Endothelial cell of umbilical vein (primary cell): ENCODE measurements at regions not wholly inside any gene's neighbourhood (a gene's known extent, or its start where the extent isn't known, plus 50 kb on each side); places are given as distances from the start of the nearest gene placed in this dataset.

Experiments
- BruUV-seq: library from RNA; stranded (reverse); fragments of 400-500 nt; replicated peaks from 2 replicates; lab custom pipeline; 2021; lab: Mats Ljungman, UMichigan
- CTCF ChIA-PET: fragments of 300-600, 350-600 bp; sonication (Branson Sonifier 250); formaldehyde crosslinking; loops from one replicate; lab custom pipeline; 2021; ENCODE audit warnings: antibody characterized with exemption, inconsistent platforms; lab: Charles Lee
- POLR2A ChIA-PET: fragments of 300-600, 350-600 bp; sonication (Branson Sonifier 250); formaldehyde crosslinking; loops from one replicate; lab custom pipeline; 2021; ENCODE audit warnings: antibody characterized with exemption, inconsistent platforms; lab: Charles Lee
- DNase-seq: peaks from one replicate; pipeline ENCODE4 v3.0.0-alpha.2; 2011; ENCODE audit warnings: low read depth, low spot score
- FAIRE-seq: peaks from 2 replicates; lab custom pipeline; 2011; peaks lifted over from hg19 to GRCh38; lab: Jason Lieb, UNC
- H2AFZ ChIP-seq: 2 replicates; pipeline ENCODE4 v1.6.0; 2012; ENCODE audit warnings: low read depth, low read length, control low read depth, inconsistent platforms
- H3K27ac ChIP-seq: 2 replicates; pipeline ENCODE4 v1.5.1; 2011; ENCODE audit warnings: low read depth, mild to moderate bottlenecking, control low read depth, low read length, moderate library complexity; ENCODE audit not compliant: insufficient read depth
- H3K27me3 ChIP-seq, 2 experiments: 2 replicates each; pipeline versions ENCODE4 v1.6.0 to v1.6.1; 2011; ENCODE audit warnings: low read length in 2 of 2, mixed read lengths in 1 of 2; ENCODE audit not compliant: control insufficient read depth in 2 of 2, insufficient read depth in 2 of 2
- H3K36me3 ChIP-seq, 2 experiments: 2 replicates in 1 of 2; 3 replicates in 1 of 2; pipeline ENCODE4 v1.5.1; 2011; ENCODE audit warnings: low read length in 2 of 2, mild to moderate bottlenecking in 1 of 2, moderate library complexity in 1 of 2; ENCODE audit not compliant: control insufficient read depth in 2 of 2, insufficient read depth in 2 of 2; ENCODE audit errors: extremely low read depth in 1 of 2
- H3K4me1 ChIP-seq: 3 replicates; pipeline ENCODE4 v1.5.1; 2011; ENCODE audit warnings: mild to moderate bottlenecking, low read length; ENCODE audit not compliant: control insufficient read depth, insufficient read depth; ENCODE audit errors: extremely low read depth
- H3K4me2 ChIP-seq: 2 replicates; pipeline ENCODE4 v1.6.1; 2011; ENCODE audit warnings: low read length, control low read depth, mixed read lengths; ENCODE audit not compliant: insufficient read depth
- H3K4me3 ChIP-seq, 3 experiments: fragments of 200-600 bp in 1 of 3; sonication (generic), shearing (Covaris generic) in 1 of 3; replicated peaks in 1 of 3; 2 replicates each; pipeline ENCODE4 v1.5.1; 2011 to 2016; ENCODE audit warnings: control low read depth in 3 of 3, low read length in 3 of 3, mild to moderate bottlenecking in 2 of 3, inconsistent platforms in 1 of 3, low read depth in 1 of 3, moderate library complexity in 1 of 3; ENCODE audit not compliant: insufficient read depth in 1 of 3
- H3K79me2 ChIP-seq: 2 replicates; pipeline ENCODE4 v1.6.0; 2012; ENCODE audit warnings: low read length, inconsistent platforms; ENCODE audit not compliant: control insufficient read depth, insufficient read depth
- H3K9ac ChIP-seq: replicated peaks from 2 replicates; pipeline ENCODE3; 2011; ENCODE audit warnings: low read length, control low read depth; ENCODE audit not compliant: insufficient read depth; ENCODE audit errors: extremely low read depth
- H3K9me1 ChIP-seq: replicated peaks from 3 replicates; pipeline ENCODE4 v1.6.0; 2011; ENCODE audit warnings: mild to moderate bottlenecking, low read length; ENCODE audit not compliant: control insufficient read depth, insufficient read depth; ENCODE audit errors: extremely low read depth
- H3K9me3 ChIP-seq: replicated peaks from 2 replicates; pipeline ENCODE4 v1.5.1; 2012; ENCODE audit warnings: low read length, inconsistent platforms; ENCODE audit not compliant: control insufficient read depth, insufficient read depth
- H4K20me1 ChIP-seq: replicated peaks from 2 replicates; pipeline ENCODE3; 2011; ENCODE audit warnings: mild to moderate bottlenecking, low read length; ENCODE audit not compliant: control insufficient read depth, insufficient read depth; ENCODE audit errors: extremely low read depth
- CTCF ChIP-seq, 2 donors: IDR thresholded peaks; 1 replicate in 1 of 2; 2 replicates in 1 of 2; pipeline ENCODE4 v1.5.1; 2011; ENCODE audit warnings: low read length in 2 of 2, mild to moderate bottlenecking in 2 of 2, moderate library complexity in 2 of 2, control low read depth in 1 of 2, inconsistent platforms in 1 of 2, low read depth in 1 of 2; ENCODE audit not compliant: insufficient read depth in 1 of 2; ENCODE audit errors: extremely low read depth in 1 of 2
- EZH2 ChIP-seq: IDR thresholded peaks from 2 replicates; pipeline ENCODE4 v1.6.1; 2012; ENCODE audit warnings: borderline replicate concordance, low read depth, mild to moderate bottlenecking, moderate library complexity, low read length, inconsistent platforms; ENCODE audit not compliant: severe bottlenecking
- FOS ChIP-seq: IDR thresholded peaks from 2 replicates; pipeline ENCODE4 v1.6.1; 2011; ENCODE audit warnings: mild to moderate bottlenecking, low read length, moderate library complexity, borderline replicate concordance; ENCODE audit not compliant: insufficient read depth
- GATA2 ChIP-seq: IDR thresholded peaks from 2 replicates; pipeline ENCODE4 v1.7.0; 2011; ENCODE audit warnings: low read depth, mild to moderate bottlenecking, moderate library complexity, mixed read lengths, low read length; ENCODE audit not compliant: insufficient read length, insufficient read depth
- JUN ChIP-seq: IDR thresholded peaks from 2 replicates; pipeline ENCODE4 v1.6.1; 2011; ENCODE audit warnings: borderline replicate concordance, low read depth; ENCODE audit not compliant: insufficient read length, insufficient read depth
- MAX ChIP-seq: IDR thresholded peaks from 2 replicates; pipeline ENCODE4 v1.6.1; 2011; ENCODE audit not compliant: insufficient read depth, insufficient read length
- MYC ChIP-seq: IDR thresholded peaks from one replicate; pipeline ENCODE4 v1.6.1; 2011; ENCODE audit warnings: mild to moderate bottlenecking, low read depth, low read length
- POLR2A ChIP-seq: IDR thresholded peaks from 2 replicates; pipeline ENCODE4 v1.6.1; 2012; ENCODE audit warnings: low read depth, mild to moderate bottlenecking, control low read depth, low read length
- POLR2AphosphoS5 ChIP-seq: IDR thresholded peaks from 2 replicates; pipeline ENCODE4 v1.6.1; 2012; ENCODE audit warnings: low read depth, mild to moderate bottlenecking, control low read depth, low read length, moderate library complexity; ENCODE audit not compliant: insufficient read depth
- dilution Hi-C: fragments of 300-500 bp; cut with MboI; formaldehyde crosslinking; loops from one replicate; pipeline ENCODE4 v1.15.0; 2019; ENCODE audit warnings: low sequenced_read_pairs; ENCODE audit not compliant: extremely low pct_ligation_motif_present
- intact Hi-C: fragments of 100-400 bp; cut with micrococcal nuclease; formaldehyde crosslinking; loops from one replicate; pipeline ENCODE4 v1.10.0; 2022

GRCh38 chr2:147051248-147051647 is 793.6 kb upstream of the ACVR2A start:
- Histone ChIP-seq H3K27ac (no peak overlapping the region), H3K27me3 (no peaks in the 10 kb centered on the region), H3K9ac (no peak overlapping the region), H3K79me2 (no peaks in the 10 kb centered on the region), H4K20me1 (no peaks in the 10 kb centered on the region), H3K9me1 (no peaks in the 10 kb centered on the region), H3K9me3 (no peaks in the 10 kb centered on the region), H3K4me1 (no peaks in the 10 kb centered on the region), H3K4me3 (no peak overlapping the region), H2AFZ (no peak overlapping the region), H3K36me3 (no peaks in the 10 kb centered on the region), H3K4me2 (no peak overlapping the region)
- no TSS peak for BruUV-seq
- CTCF ChIA-PET: no interaction called here
- FAIRE-seq (no peak), DNase-seq (no peak)
- TF ChIP-seq MYC (no peak), FOS (no peak), CTCF (IDR thresholded peaks at IDR 0.05; ENCODE audit: extremely low read depth in 1 of 2, insufficient read depth in 1 of 2, low read depth in 1 of 2, low read length in 2 of 2) (no peak), GATA2 (no peak), EZH2 (no peak), JUN (no peak), POLR2A (no peak), MAX (no peak), POLR2AphosphoS5 (no peak)
- intact Hi-C loops (no loop called here), dilution Hi-C loops (no loop called here)
- POLR2A ChIA-PET: no interaction called here
